Common myeloid progenitor, CD34-positive (primary cell): ENCODE measurements at regions not wholly inside any gene's neighbourhood (a gene's known extent, or its start where the extent isn't known, plus 50 kb on each side); places are given as distances from the start of the nearest gene placed in this dataset.

Source experiments
- CTCF ChIA-PET: fragments of 350-600 bp; sonication (Branson Sonifier 250); formaldehyde crosslinking; loops from one replicate; lab custom pipeline; 2021; ENCODE audit warnings: antibody characterized with exemption; lab: Charles Lee
- POLR2A ChIA-PET: fragments of 350-600 bp; sonication (Branson Sonifier 250); formaldehyde crosslinking; loops from one replicate; lab custom pipeline; 2021; ENCODE audit warnings: antibody characterized with exemption; lab: Charles Lee
- DNase-seq, 3 donors: peaks; one replicate each; pipeline versions ENCODE4 v3.0.0 to v3.0.0-alpha.2; 2013
- H3K27ac ChIP-seq, 2 experiments: 1 replicate in 1 of 2; 2 replicates in 1 of 2; pipeline ENCODE4 v1.7.0; 2013; ENCODE audit warnings: inconsistent platforms in 2 of 2, low read length in 2 of 2, mild to moderate bottlenecking in 2 of 2, low read depth in 1 of 2, moderate library complexity in 1 of 2; ENCODE audit not compliant: severe bottlenecking in 2 of 2, insufficient read depth in 1 of 2, poor library complexity in 1 of 2
- H3K27me3 ChIP-seq, 5 experiments: replicated peaks in 2 of 5; 1 replicate in 3 of 5; 2 replicates in 2 of 5; pipeline versions ENCODE4 v1.6.1 to v1.7.0; 2013; ENCODE audit warnings: low read length in 4 of 5, mild to moderate bottlenecking in 2 of 5, moderate library complexity in 2 of 5, inconsistent platforms in 1 of 5; ENCODE audit not compliant: insufficient read depth in 5 of 5, control insufficient read depth in 4 of 5
- H3K36me3 ChIP-seq, 4 experiments: 1 replicate in 2 of 4; 2 replicates in 2 of 4; pipeline versions ENCODE4 v1.6.1 to v1.7.0; 2013; ENCODE audit warnings: low read length in 3 of 4, control low read depth in 1 of 4, mild to moderate bottlenecking in 1 of 4; ENCODE audit not compliant: control insufficient read depth in 4 of 4, insufficient read depth in 4 of 4
- H3K4me1 ChIP-seq, 4 experiments: 1 replicate in 3 of 4; 2 replicates in 1 of 4; pipeline versions ENCODE4 v1.6.1 to v1.7.1; 2013; ENCODE audit warnings: low read length in 3 of 4, mild to moderate bottlenecking in 3 of 4, control low read depth in 1 of 4, inconsistent platforms in 1 of 4, moderate library complexity in 1 of 4; ENCODE audit not compliant: control insufficient read depth in 4 of 4, insufficient read depth in 4 of 4; ENCODE audit errors: control extremely low read depth in 1 of 4
- H3K4me3 ChIP-seq, 7 experiments: 1 replicate in 4 of 7; 2 replicates in 3 of 7; pipeline versions ENCODE4 v1.5.1 to v1.7.0; 2013; ENCODE audit warnings: mild to moderate bottlenecking in 7 of 7, low read length in 6 of 7, moderate library complexity in 6 of 7, inconsistent platforms in 2 of 7, low read depth in 2 of 7, control low read depth in 1 of 7; ENCODE audit not compliant: insufficient read depth in 4 of 7, control insufficient read depth in 1 of 7; ENCODE audit errors: extremely low read depth in 1 of 7
- H3K9me3 ChIP-seq, 5 experiments: 1 replicate in 4 of 5; 2 replicates in 1 of 5; pipeline versions ENCODE4 v1.6.1 to v1.7.1; 2013; ENCODE audit warnings: low read length in 4 of 5, mild to moderate bottlenecking in 2 of 5, inconsistent platforms in 1 of 5, low read depth in 1 of 5, moderate library complexity in 1 of 5; ENCODE audit not compliant: control insufficient read depth in 4 of 5, insufficient read depth in 2 of 5; ENCODE audit errors: control extremely low read depth in 1 of 5
- WGBS: methylation state at CpG from one replicate; pipeline ENCODE4 v1.1.5; 2013; ENCODE audit not compliant: insufficient coverage; 5-methylcytosine and 5-hydroxymethylcytosine counted together

- Histone ChIP-seq H3K27ac (no peak overlapping the region), H3K9me3 (peaks cover 0 to 2% (median 0%) of the 10 kb centered on the region in 5 experiments), H3K4me3 (no peak overlapping the region), H3K27me3 (no peaks in the 10 kb centered on the region), H3K36me3 (no peaks in the 10 kb centered on the region), H3K4me1 (no peaks in the 10 kb centered on the region)
- no peak for DNase-seq
- no CpG with 5 or more reads among the region's 4 CpGs for WGBS
- POLR2A ChIA-PET: no interaction called here
- CTCF ChIA-PET: no interaction called here
These were observed 381.0 kb upstream of the TPK1 start for GRCh38 chr7:145216866-145217265.

- no peak for DNase-seq
- ChIA-PET CTCF (no interaction called here), POLR2A (no interaction called here)
- Histone ChIP-seq H3K27ac (no peak overlapping the region), H3K36me3 (no peaks in the 10 kb centered on the region), H3K27me3 (no peaks in the 10 kb centered on the region), H3K9me3 (peaks cover 0 to 2% (median 0%) of the 10 kb centered on the region in 5 experiments), H3K4me3 (no peak overlapping the region), H3K4me1 (no peaks in the 10 kb centered on the region)
- WGBS: 79% methylated on average over 2 of the region's 6 CpGs
These were observed 376.2 kb upstream of the TPK1 start for GRCh38 chr7:145212050-145212449.

- Histone ChIP-seq H3K9me3 (no peaks in the 10 kb centered on the region), H3K36me3 (no peaks in the 10 kb centered on the region), H3K4me3 (no peak overlapping the region), H3K27me3 (no peaks in the 10 kb centered on the region), H3K4me1 (no peaks in the 10 kb centered on the region), H3K27ac (no peak overlapping the region)
- ChIA-PET CTCF (no interaction called here), POLR2A (no interaction called here)
- WGBS: 100% methylated on average over 1 of the region's 2 CpGs
- DNase-seq: no peak
These were observed 375.4 kb upstream of the TPK1 start for GRCh38 chr7:145211211-145211610.

DNA sequence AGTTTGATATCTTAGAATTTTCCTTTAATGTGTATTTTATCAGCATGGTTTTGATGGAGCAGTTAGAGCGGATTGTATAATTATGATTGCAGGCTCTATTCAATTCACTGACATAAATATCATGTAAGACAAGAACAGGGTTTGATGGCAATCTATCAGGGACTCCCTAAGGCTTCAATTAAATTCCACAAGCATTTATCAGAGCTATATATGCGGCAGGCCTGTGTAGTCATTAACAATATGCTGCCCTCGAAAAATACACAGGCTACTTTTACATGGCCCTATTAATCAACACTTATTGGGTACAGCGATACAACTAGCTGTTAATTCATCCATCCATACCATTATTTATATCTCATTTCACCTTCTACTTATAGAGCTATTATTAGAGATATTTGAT lies 358.1 kb upstream of the TPK1 start:
- no peak for DNase-seq
- 89% methylated on average over 2 of the region's 4 CpGs for WGBS
- ChIA-PET POLR2A (no interaction called here), CTCF (no interaction called here)
- no peaks in the 10 kb centered on the region for H3K36me3 ChIP-seq
- H3K9me3 ChIP-seq: no peaks in the 10 kb centered on the region
- H3K4me3 ChIP-seq: no peak overlapping the region
- no peaks in the 10 kb centered on the region for H3K27me3 ChIP-seq
- H3K4me1 ChIP-seq: no peaks in the 10 kb centered on the region
- no peak overlapping the region for H3K27ac ChIP-seq

- H3K9me3 ChIP-seq: no peaks in the 10 kb centered on the region
- H3K4me1 ChIP-seq: no peaks in the 10 kb centered on the region
- H3K27ac ChIP-seq: no peak overlapping the region
- no peak overlapping the region for H3K4me3 ChIP-seq
- ChIA-PET POLR2A (no interaction called here), CTCF (no interaction called here)
- no peaks in the 10 kb centered on the region for H3K27me3 ChIP-seq
- WGBS: no CpG with 5 or more reads among the region's 2 CpGs
- DNase-seq: no peak
- no peaks in the 10 kb centered on the region for H3K36me3 ChIP-seq
These were observed 349.1 kb upstream of the TPK1 start for GRCh38 chr7:145184956-145185355.

DNA sequence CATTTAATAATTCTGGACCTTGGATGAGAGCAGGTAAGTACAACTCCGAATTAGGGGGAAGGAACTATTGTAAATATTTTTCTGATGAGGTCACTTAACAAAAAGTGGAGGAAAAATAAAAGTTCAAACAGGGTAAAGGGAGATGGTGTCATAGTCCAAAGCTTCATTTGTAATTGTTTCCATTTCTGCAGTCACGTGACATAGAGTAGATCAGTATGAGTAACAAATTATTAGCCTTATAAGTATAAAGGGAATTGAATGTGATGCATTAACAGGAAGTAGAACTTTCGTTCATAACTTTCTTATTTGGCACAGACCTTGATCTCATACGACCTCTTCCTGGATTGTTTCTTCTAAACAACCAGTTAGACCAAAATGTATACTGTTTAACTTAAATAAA lies 347.2 kb upstream of the TPK1 start:
- Histone ChIP-seq H3K27ac (no peak overlapping the region), H3K9me3 (no peaks in the 10 kb centered on the region), H3K4me3 (no peak overlapping the region), H3K27me3 (no peaks in the 10 kb centered on the region), H3K4me1 (no peaks in the 10 kb centered on the region), H3K36me3 (no peaks in the 10 kb centered on the region)
- WGBS: 100% methylated on average over 1 of the region's 4 CpGs
- DNase-seq: no peak
- ChIA-PET POLR2A (no interaction called here), CTCF (no interaction called here)

DNA sequence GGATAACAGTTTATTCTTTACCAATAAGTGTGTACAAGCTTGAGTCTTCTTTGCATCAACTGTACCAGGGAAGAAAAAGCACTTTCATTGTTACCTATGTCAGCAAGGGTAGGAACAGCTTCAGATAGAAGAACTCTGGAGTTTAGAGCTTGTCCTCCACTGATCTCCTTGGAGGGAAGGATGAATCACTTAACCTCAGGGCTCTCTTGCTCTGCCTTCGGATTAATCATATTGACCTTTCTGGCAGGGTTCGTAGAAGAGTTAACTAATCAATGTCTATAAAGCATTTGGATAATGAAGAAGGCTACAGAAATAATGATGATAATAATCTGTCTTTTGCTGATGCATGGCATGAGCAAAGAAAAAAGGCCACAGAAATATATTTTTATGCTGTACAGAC lies 339.5 kb upstream of the TPK1 start:
- no peak for DNase-seq
- no peaks in the 10 kb centered on the region for H3K36me3 ChIP-seq
- no peak overlapping the region for H3K27ac ChIP-seq
- no peaks in the 10 kb centered on the region for H3K4me1 ChIP-seq
- no peaks in the 10 kb centered on the region for H3K9me3 ChIP-seq
- H3K27me3 ChIP-seq: peaks cover 0 to 2% (median 0%) of the 10 kb centered on the region in 5 experiments
- WGBS: 100% methylated on average over 2 of the region's 2 CpGs
- H3K4me3 ChIP-seq: no peak overlapping the region
- POLR2A ChIA-PET: no interaction called here
- CTCF ChIA-PET: no interaction called here
